Natural killer cell (primary cell): ENCODE measurements at regions not wholly inside any gene's neighbourhood (a gene's known extent, or its start where the extent isn't known, plus 50 kb on each side); places are given as distances from the start of the nearest gene placed in this dataset.

Source experiments
- ATAC-seq, 3 donors: fragments of 150-1000 bp in 2 of 3; fragments of 200-7000 bp in 1 of 3; cut with Tn5 transposase; 1 replicate in 1 of 3; 2 replicates in 2 of 3; pipeline ENCODE4 v1.10.0; 2021; ENCODE audit warnings: mild to moderate bottlenecking in 2 of 3, moderate library complexity in 2 of 3
- DNase-seq, 2 donors: peaks; one replicate each; pipeline versions ENCODE4 v3.0.0 to v3.0.0-alpha.2; 2013 to 2021; ENCODE audit warnings: mixed read lengths in 1 of 2
- H3K27ac ChIP-seq: one replicate; pipeline ENCODE4 v1.5.1; 2013; ENCODE audit warnings: mild to moderate bottlenecking, low read length
- H3K27me3 ChIP-seq: one replicate; pipeline ENCODE4 v1.6.1; 2013; ENCODE audit warnings: low read length; ENCODE audit not compliant: control insufficient read depth, insufficient read depth
- H3K36me3 ChIP-seq: one replicate; pipeline ENCODE4 v1.6.1; 2013; ENCODE audit warnings: low read length; ENCODE audit not compliant: control insufficient read depth, insufficient read depth
- H3K4me1 ChIP-seq: one replicate; pipeline ENCODE4 v1.6.1; 2013; ENCODE audit warnings: low read length; ENCODE audit not compliant: control insufficient read depth, insufficient read depth
- H3K4me3 ChIP-seq: one replicate; pipeline ENCODE4 v1.5.1; 2013; ENCODE audit warnings: low read length
- H3K9me3 ChIP-seq: one replicate; pipeline ENCODE4 v1.6.1; 2013; ENCODE audit warnings: low read length; ENCODE audit not compliant: control insufficient read depth, insufficient read depth
- H3K27ac Mint-ChIP-seq, 2 donors: one replicate each; pipeline ENCODE4 v1.8.0; 2022; ENCODE audit warnings: mild to moderate bottlenecking in 2 of 2, mixed read lengths in 2 of 2, moderate library complexity in 1 of 2
- H3K27me3 Mint-ChIP-seq, 2 donors: one replicate each; pipeline ENCODE4 v1.8.0; 2022; ENCODE audit warnings: low read depth in 2 of 2, mixed read lengths in 2 of 2
- H3K36me3 Mint-ChIP-seq: one replicate; pipeline ENCODE4 v1.8.0; 2022; ENCODE audit warnings: mixed read lengths
- H3K4me1 Mint-ChIP-seq, 2 donors: one replicate each; pipeline ENCODE4 v1.8.0; 2022; ENCODE audit warnings: mixed read lengths in 2 of 2
- H3K4me3 Mint-ChIP-seq: one replicate; pipeline ENCODE4 v1.8.0; 2022; ENCODE audit warnings: mild to moderate bottlenecking, moderate library complexity, mixed read lengths
- H3K9me3 Mint-ChIP-seq, 2 donors: one replicate each; pipeline ENCODE4 v1.8.0; 2022; ENCODE audit warnings: mixed read lengths in 2 of 2
- WGBS: methylation state at CpG from one replicate; pipeline ENCODE4 v1.1.7; 2013; ENCODE audit warnings: missing lambda C conversion rate; ENCODE audit not compliant: insufficient coverage; 5-methylcytosine and 5-hydroxymethylcytosine counted together
- intact Hi-C: fragments of 100-400 bp; cut with micrococcal nuclease; formaldehyde crosslinking; loops from one replicate; pipeline ENCODE4 v1.14.2; 2022
- TF ChIP-seq, protein P1 (sequence below): fragments of 200-600 bp; IDR thresholded peaks from one replicate; pipeline ENCODE4 v1.8.0; 2022; ENCODE audit warnings: antibody characterized with exemption

DNA sequence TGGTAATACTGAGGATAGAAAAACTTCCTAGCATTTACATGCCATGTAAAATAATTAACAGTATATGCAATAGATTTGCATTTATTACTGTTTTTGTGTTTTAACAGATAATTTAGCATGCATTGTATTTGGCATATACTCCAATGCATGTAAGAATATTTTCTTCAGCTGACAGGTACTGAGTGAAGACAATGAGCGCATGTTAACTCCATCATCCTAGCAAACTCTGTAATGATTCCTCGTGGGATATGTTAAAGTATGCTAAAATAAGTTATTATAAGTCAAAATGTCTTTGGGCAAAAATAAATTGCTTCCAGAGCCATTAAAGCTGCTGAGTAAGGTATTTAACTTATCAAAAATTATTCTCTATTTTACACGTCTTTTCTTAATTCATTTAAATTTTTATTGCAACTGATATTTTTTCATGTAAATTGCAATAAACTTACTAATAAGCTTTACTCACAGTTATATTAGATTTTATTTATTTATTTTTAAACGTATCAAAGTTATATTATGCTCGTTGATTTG, 616.4 kb upstream of the NDST4 start:
- no peaks in the 10 kb centered on the region for H3K27me3 Mint-ChIP-seq
- H3K27ac Mint-ChIP-seq = no peak overlapping the region
- DNase-seq (no peak), ATAC-seq (no peak)
- Histone ChIP-seq H3K4me1 (no peaks in the 10 kb centered on the region), H3K9me3 (no peaks in the 10 kb centered on the region), H3K36me3 (no peaks in the 10 kb centered on the region), H3K4me3 (no peak overlapping the region), H3K27me3 (no peaks in the 10 kb centered on the region), H3K27ac (no peak overlapping the region)
- peaks cover 8 to 9% of the 10 kb centered on the region in 2 donors for H3K9me3 Mint-ChIP-seq
- WGBS = 67% methylated on average over 1 of the region's 5 CpGs
- no peak overlapping the region for H3K4me3 Mint-ChIP-seq
- H3K4me1 Mint-ChIP-seq = no peaks in the 10 kb centered on the region
- intact Hi-C loops = no loop called here
- TF ChIP-seq, protein P1, sequence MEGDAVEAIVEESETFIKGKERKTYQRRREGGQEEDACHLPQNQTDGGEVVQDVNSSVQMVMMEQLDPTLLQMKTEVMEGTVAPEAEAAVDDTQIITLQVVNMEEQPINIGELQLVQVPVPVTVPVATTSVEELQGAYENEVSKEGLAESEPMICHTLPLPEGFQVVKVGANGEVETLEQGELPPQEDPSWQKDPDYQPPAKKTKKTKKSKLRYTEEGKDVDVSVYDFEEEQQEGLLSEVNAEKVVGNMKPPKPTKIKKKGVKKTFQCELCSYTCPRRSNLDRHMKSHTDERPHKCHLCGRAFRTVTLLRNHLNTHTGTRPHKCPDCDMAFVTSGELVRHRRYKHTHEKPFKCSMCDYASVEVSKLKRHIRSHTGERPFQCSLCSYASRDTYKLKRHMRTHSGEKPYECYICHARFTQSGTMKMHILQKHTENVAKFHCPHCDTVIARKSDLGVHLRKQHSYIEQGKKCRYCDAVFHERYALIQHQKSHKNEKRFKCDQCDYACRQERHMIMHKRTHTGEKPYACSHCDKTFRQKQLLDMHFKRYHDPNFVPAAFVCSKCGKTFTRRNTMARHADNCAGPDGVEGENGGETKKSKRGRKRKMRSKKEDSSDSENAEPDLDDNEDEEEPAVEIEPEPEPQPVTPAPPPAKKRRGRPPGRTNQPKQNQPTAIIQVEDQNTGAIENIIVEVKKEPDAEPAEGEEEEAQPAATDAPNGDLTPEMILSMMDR = no peak
- no peaks in the 10 kb centered on the region for H3K36me3 Mint-ChIP-seq

DNA sequence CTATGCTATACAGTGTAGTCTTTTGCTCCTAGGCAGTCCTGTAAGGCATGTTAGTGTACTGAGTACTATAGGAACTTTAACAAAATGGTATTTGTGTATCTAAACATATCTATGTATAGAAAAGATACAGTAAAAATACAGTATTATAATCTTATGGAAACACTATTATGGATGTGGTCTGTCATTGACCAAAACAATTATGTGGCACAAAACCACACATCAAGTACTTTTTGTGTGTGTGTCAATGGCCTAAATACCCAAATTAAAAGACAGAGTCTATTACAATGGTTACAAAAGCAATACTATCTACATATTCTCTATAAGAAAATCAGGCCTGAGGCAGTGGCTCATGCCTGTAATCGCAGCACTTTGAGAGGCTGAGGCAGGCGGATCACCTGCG, 610.2 kb upstream of the NDST4 start:
- no peak overlapping the region for H3K4me3 ChIP-seq
- no peak overlapping the region for H3K4me3 Mint-ChIP-seq
- H3K27ac Mint-ChIP-seq = no peak overlapping the region
- no peaks in the 10 kb centered on the region for H3K4me1 Mint-ChIP-seq
- no peaks in the 10 kb centered on the region for H3K9me3 ChIP-seq
- no peaks in the 10 kb centered on the region for H3K36me3 Mint-ChIP-seq
- TF ChIP-seq, protein P1 = no peak
- intact Hi-C loops = no loop called here
- H3K27me3 ChIP-seq = no peaks in the 10 kb centered on the region
- DNase-seq = no peak
- H3K27me3 Mint-ChIP-seq = no peaks in the 10 kb centered on the region
- ATAC-seq = no peak
- H3K9me3 Mint-ChIP-seq = peaks cover 8 to 11% of the 10 kb centered on the region in 2 donors
- H3K4me1 ChIP-seq = no peaks in the 10 kb centered on the region
- no peak overlapping the region for H3K27ac ChIP-seq
- 92% methylated on average over 3 of the region's 3 CpGs for whole genome bisulfite sequencing
- no peaks in the 10 kb centered on the region for H3K36me3 ChIP-seq

DNA sequence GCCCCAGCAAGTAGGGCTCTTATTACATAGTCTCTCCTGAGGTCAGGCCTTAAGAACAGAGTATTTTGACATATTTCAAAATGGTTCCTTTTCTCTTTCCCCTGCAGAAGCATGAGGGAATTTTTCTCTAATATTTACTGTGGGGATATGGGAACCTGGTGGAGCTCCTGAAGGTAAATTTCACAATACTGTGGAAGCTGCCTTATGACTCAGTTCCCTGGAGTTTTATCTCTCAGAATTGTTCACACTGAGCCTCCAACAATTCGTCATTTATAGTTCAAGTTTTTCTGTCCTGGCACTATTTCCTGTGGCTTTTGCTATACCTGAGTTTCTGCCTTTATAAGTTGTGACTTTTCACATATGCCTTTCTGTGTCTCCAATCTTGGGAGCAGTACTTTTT, 607.2 kb upstream of the NDST4 start:
- TF ChIP-seq, protein P1 = no peak
- Histone ChIP-seq H3K27me3 (no peaks in the 10 kb centered on the region), H3K4me3 (no peak overlapping the region), H3K9me3 (no peaks in the 10 kb centered on the region), H3K36me3 (no peaks in the 10 kb centered on the region), H3K4me1 (no peaks in the 10 kb centered on the region), H3K27ac (no peak overlapping the region)
- H3K27ac Mint-ChIP-seq = no peak overlapping the region
- no peaks in the 10 kb centered on the region for H3K36me3 Mint-ChIP-seq
- no peak overlapping the region for H3K4me3 Mint-ChIP-seq
- H3K4me1 Mint-ChIP-seq = no peaks in the 10 kb centered on the region
- H3K27me3 Mint-ChIP-seq = no peaks in the 10 kb centered on the region
- 74% methylated on average over 1 of the region's 1 CpG for WGBS
- DNase-seq (no peak), ATAC-seq (no peak)
- intact Hi-C loops = no loop called here
- H3K9me3 Mint-ChIP-seq = peaks cover 8% of the 10 kb centered on the region in 2 donors

DNA sequence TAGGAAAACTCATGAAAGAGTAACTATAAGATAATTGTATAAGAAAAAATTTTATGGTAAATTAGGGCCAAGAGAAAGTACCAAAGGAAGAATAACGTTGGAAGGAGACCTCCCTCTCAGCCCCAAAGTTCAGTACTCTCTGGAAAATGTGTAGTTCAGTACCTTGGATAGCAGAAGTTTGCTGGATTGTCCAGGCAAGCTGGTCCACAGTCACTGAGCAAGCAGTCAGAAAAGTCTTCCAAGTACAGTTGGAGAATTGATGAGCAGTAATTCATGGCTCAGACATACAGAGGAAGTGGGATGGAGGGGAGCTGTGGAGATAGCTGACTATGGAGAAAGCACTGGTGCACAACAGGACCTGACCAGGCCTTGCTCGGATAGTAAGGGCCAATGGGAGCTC, 598.2 kb upstream of the NDST4 start:
- no peaks in the 10 kb centered on the region for H3K9me3 ChIP-seq
- H3K27ac ChIP-seq = no peak overlapping the region
- DNase-seq (no peak), ATAC-seq (no peak)
- WGBS = 64% methylated on average over 2 of the region's 2 CpGs
- H3K4me3 Mint-ChIP-seq = no peak overlapping the region
- H3K27me3 ChIP-seq = no peaks in the 10 kb centered on the region
- no peaks in the 10 kb centered on the region for H3K27me3 Mint-ChIP-seq
- H3K27ac Mint-ChIP-seq = no peak overlapping the region
- H3K36me3 Mint-ChIP-seq = no peaks in the 10 kb centered on the region
- H3K4me1 ChIP-seq = no peaks in the 10 kb centered on the region
- no peaks in the 10 kb centered on the region for H3K4me1 Mint-ChIP-seq
- TF ChIP-seq, protein P1 = no peak
- peaks cover 7 to 10% of the 10 kb centered on the region in 2 donors for H3K9me3 Mint-ChIP-seq
- intact Hi-C loops = no loop called here
- H3K36me3 ChIP-seq = no peaks in the 10 kb centered on the region
- H3K4me3 ChIP-seq = no peak overlapping the region
